CD4-positive, alpha-beta T cell treated with Interferon alpha-2 for 1 hour (primary cell): ENCODE measurements at regions not wholly inside any gene's neighbourhood (a gene's known extent, or its start where the extent isn't known, plus 50 kb on each side); places are given as distances from the start of the nearest gene placed in this dataset.

ENCODE experiments used
- DNase-seq, 2 donors: peaks; one replicate each; pipeline ENCODE4 v3.0.0-alpha.2; 2020 to 2022

DNA sequence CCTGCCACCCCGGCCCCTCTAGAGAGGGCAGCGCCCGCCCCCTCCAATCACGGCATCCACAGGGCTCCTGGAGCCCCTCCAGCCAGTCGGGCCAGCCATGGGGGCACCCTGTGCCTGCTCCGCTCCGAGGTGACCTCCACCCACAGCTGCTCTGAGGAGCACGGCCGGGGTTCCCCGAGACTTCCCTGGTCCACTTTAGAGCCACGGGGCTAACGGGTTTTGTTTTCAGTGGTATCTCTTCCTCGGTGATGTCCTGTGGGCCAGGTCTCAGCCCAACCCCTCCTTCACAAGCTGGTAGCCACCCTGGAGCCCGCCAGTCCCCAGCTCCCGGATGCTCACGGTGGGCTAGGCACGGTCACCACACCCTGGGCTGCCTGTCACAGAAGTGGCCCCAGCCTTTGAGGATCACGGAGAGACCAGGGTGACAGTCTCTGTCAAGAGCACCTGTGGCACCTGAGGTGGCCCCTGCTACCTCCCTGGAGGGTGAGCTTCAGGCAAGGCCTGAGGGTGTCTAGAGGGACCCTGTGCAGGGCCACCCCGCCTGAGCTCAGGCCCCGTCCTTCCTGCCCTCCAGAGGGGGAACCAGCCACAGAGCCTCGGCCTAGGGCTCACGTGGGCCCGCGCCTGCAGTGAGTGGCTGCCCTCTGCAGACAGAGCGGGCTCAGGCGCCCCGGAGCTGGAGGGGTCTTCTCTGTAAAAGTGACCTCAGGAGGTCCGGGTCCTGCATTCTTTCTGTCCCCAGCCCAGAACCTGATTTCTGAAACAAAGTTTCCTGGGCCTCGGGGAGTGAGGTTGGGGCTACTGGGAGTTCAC lies 146.0 kb upstream of the C14orf180 start:
- DNase-seq = no peak

- no peak for DNase-seq
These were observed 145.1 kb upstream of the C14orf180 start for GRCh38 chr14:104434214-104435076.

DNA sequence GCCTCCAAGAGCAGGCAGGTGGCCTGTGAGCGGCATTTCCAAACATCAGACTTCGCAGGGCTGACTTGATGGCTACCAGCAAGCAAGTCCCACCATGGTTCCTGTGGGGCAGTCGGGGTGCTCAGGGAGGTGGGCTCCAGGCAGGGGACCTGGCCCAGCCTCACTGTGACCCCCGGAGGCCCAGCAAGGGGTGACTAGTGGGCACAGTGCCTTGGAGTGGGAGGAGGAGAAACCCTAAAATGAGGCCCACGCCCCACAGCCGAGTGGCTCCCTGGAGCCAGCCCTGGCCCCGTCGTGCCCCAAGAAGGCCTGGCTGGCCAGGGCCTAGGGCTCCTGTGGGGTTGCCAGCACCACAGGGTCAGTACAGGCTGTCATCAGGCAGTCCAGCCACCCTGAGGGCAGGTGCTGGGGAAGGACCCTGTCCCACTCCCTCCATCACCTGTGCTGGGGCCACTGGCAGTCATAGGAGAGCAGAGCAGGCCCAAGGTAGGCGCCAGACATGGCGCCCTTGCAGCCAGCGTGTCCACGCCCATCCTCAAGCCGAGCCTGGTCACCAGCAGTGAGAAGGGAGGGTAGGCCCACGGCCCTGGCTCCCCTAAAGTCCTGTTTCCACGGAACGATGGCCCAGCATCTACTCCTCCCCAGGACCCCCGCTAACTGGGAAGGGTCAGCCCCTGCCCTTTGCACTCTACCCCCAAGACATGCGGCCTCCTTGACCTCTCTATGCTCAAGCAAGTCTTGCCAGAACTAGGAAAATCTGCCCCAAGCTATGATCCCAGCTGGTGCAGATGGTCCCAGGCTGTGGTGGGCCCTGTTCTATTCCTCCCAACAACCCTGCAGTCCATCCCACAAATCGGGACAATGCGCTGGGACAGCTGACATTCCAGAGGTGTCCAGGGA lies 144.2 kb upstream of the C14orf180 start:
- DNase-seq = no peak

GRCh38 chr14:104436047-104436591 lies 143.4 kb upstream of the C14orf180 start:
- DNase-seq = no peak

GRCh38 chr14:104436741-104437701 lies 142.5 kb upstream of the C14orf180 start:
- no peak for DNase-seq

- DNase-seq = no peak
These were observed 141.9 kb upstream of the C14orf180 start for GRCh38 chr14:104437703-104438102.

DNA sequence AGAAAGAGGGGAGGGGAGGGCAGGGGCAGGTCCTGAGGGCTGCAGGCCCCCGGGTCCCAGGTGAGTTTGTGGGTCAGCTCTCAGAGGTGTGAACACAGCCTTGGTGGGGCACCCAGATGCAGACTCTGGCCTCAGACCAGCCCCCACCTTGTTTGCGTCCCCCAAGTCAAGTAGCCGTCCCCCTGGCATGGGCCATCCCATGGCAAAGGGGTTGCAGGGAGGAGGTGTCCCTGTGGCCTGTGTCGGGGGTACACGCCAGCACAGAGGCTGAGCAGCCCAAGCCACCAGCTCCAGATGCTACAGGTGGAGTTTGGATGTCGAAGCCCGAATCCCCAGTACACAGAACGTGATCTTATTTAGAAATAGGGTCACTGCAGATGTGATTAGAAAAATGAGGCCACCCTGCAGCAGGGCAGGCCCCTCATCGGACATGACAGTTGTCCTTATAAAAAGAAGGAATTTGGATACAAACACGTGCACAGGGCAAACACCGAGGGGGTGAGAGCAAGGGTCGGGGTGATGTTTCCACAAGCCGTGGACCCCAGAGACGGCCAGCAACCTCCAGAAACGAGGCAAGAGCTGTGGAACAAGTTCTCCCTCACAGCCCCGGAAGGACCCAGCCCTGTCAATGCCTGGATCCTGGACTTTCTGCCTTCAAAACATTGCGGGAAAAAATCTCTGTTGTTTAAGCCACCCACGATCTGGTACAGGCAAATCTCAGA lies 141.2 kb upstream of the C14orf180 start:
- no peak for DNase-seq

DNA sequence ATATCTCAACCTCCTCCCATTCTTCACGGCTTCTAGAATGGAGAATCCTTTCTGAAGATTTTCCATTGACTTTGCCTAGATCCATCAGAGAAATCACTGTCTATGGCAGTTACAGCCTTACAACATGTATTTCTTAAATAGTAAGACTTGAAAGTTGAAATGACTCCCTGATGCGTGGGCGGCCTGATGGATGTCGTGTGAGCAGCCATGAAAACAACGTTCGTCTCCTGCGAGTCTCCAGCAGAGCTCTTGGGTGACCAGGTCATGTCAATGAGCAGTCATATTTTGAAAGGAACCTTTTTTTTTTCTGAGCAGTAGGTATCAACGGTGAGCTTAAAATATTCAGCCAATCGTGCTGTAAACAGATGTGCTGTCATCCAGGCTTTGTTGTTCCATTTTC lies 139.9 kb upstream of the C14orf180 start:
- DNase-seq = no peak

GRCh38 chr14:104440297-104440956 lies 139.1 kb upstream of the C14orf180 start:
- no peak for DNase-seq

- no peak for DNase-seq
These were observed 138.1 kb upstream of the C14orf180 start for GRCh38 chr14:104441275-104442106.

DNA sequence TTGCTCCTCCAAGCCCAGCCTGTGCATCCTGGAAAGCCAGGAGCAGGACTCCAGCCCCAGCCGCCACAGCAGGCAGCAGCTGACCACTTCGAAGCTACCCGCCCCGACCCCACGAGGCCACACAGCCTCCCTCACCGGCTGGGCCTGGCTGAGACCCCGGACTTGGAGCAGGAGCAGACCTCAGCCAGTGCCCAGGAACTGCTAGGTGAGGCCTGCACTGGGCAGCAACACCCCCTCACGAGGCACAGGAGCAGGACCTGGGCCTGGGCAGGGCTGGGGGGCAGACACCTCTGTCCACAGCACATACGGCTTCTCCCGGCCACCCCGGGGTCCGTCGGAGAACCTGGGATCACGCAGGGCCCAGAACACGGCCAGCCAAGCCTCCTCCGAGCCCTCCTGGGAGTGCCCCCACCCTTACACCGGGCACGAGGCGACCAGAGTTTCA lies 137.4 kb upstream of the C14orf180 start:
- DNase-seq = no peak

GRCh38 chr14:104442631-104443390 lies 136.8 kb upstream of the C14orf180 start:
- no peak for DNase-seq

DNA sequence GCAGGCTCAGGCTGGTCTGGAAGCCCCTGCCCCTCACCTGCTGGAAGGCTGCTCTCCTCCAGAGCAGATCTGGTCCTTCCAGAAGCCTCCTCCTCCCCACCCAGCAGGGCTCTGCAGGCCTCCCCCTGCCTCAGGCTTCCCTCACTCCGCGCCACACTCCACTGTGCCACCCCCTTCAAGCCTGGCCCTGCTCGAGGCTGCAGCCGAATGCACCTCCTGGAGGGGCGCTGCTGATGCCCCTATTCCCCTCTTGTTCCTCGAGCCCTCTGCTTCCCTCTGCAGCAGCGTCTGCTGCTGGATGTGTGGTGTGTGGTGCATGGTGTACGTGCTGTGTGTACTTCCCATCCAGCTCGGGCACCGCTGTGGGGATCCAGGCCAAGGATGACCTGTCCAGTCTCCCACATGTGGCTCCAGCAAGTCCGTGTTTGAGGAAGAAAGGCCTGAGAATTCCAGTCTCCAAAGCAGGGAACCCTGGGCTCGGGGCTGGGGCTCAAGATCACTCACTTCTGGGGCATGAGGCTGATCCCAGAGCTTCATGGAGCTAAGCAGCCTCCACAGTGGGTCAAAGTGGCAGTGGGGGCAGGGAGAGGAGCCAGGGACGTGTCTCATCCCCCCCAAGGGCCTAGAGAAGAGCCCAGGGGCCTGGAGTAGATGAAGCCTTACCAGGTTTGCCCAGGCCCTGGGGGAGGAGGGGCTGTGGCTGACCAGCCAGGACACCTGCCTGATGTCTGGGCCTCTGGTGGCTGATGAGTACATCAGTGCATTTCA lies 136.0 kb upstream of the C14orf180 start:
- DNase-seq = no peak

DNA sequence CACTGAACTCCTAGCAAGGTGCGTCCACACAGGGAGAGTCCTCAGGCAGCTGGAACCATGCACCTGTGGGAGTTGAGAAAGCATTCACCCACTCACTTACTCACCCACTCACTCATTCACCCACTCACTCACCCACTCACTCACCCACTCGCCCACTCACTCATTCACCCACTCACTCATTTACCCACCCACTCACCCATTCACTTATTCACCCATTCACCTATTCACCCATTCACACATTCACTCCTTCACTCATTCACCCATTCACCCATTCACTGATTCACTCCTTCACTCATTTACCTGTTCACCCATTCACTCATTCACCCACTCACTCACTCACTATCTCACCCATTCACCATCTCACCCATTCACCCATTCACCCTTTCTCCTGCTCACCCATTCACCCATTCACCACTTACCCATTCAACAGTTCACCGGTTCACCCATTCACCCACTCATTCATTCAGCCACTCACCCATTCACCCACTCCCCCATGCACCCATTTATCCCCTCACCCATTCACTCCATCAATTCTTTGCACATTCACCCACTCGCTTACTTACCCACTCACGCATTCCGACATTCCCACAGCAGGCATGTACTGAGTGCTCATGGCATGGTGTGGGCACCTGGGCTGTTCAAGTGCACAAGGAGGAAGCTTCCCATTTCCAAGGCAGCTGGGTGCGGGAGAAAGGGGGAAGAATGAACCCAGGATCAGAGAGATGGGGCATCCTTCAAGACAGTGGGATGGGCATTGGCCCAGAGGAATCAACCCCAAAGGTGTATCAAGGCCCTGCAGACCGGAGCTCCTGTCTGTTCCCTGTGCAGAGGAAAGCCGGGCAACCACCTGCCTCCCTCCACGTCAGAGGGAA lies 135.2 kb upstream of the C14orf180 start:
- no peak for DNase-seq

- DNase-seq = no peak
These were observed 134.5 kb upstream of the C14orf180 start for GRCh38 chr14:104445086-104445485.

DNA sequence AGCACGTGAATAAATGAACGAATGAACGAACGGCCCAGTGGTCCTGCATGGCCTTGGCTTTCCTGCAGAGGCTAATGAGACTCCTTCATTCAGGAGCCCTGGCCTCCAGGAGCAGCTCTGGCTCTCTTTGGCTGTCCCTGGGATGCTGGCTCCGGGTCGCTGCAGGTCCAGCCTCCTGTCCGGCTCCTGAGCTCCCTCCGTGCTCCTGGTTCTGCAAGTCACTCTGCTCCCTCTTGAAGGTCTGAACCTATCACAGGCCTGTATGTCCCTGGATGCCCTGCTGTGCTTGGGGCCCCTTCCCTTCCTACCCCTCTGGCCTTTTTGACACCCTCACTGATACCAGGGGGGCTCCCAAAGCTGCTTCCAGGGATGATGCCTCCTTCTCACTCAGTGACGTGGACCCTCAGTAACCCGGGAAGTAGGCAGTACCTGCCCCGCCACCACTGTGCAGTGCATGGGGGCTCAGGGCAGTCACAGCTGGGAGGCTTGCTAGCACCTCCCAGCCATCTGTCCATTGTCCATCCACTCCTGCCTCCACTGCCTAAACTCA lies 133.7 kb upstream of the C14orf180 start:
- DNase-seq = no peak
